HG03571 (cell line): ENCODE measurements at regions not wholly inside any gene's neighbourhood (a gene's known extent, or its start where the extent isn't known, plus 50 kb on each side); places are given as distances from the start of the nearest gene placed in this dataset.

Source experiments
- ATAC-seq: cut with Tn5 transposase; IDR thresholded peaks from one replicate; pipeline ENCODE4 v1.9.1; 2021; ENCODE audit not compliant: unreplicated experiment

DNA sequence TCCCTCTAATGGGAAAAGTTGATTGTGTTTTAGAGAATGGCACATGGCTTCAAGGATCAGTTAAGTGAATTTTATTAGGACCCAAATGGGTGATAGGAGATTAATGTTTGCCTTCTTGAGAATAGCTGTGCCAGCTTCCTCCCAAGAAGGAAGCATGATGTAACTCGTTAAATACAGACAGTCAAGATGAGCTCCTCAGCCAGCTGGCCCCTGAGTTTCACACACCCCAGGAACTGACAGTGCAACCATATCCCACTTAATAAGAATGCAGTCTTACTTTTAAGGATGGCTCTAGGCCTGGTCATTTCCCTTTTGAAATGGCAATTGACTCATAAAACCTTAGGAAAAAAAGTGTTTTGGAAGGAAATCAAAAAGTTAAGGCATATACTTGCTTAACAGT is 472.8 kb upstream of the KCNMB2 start:
- ATAC-seq: no peak

- ATAC-seq: no peak
These were observed 468.5 kb upstream of the KCNMB2 start for GRCh38 chr3:178067721-178068120.

DNA sequence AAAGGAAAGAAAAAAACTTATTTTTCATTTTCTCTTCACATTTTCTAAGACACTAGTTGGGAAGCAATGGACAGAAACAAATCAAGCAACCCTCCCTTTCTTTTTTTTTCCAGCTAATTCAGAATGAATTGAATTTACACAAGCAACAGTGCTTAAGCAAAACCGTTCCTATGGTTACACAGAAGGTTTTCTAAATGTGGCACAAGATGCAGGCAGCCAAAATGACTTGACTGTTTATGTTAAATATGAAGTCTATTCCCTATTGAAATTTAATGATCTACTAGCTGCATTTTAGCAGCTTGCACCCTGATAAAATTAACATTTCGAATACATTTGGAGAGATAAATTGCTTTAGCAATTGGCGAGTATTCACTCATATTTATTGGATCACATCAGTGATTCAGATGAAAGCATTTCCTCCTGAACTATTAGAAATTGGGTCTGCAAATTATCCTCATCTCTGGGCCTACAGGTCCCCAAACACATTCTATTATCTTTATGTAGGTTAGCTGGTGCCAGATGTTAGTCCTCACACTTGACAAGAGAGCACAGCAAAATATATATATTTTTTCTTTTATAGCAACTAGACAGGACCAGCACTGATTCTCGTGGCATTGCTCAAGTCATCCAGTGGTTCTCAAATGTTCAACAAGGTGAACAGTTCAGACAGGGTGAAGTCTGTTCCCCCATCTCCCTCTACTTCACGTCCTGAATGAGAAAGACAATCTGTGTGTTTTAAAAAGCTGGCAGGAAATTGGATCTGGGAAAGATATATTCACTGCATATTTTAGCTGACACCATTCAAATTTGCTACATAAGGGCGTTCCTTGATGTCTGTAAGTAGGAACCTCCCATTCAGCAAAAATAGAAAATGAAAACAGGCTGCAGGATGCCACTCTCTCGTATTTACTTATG is 463.6 kb upstream of the KCNMB2 start:
- ATAC-seq: no peak

- ATAC-seq: no peak
These were observed 462.9 kb upstream of the KCNMB2 start for GRCh38 chr3:178073366-178073765.

DNA sequence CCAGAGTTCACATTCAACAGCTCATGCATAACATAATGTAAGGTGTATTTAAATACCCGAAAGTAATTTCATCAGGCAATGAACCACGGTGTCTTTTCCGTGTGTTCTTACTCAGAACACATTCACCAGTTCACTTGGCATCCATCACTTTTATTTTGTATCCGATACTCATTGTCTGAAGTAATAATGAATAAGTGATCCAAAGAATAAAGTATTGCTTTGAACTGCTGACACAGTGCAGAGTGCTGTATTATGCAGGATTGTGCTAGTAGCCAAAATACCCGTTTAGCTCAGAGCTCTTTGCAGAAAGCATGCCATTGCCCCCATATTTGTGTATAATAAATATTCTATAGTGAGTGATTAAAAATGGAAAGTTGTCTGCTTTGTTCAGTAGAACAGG is 460.9 kb upstream of the KCNMB2 start:
- ATAC-seq: no peak

GRCh38 chr3:178078953-178079352 is 457.3 kb upstream of the KCNMB2 start:
- ATAC-seq: no peak

DNA sequence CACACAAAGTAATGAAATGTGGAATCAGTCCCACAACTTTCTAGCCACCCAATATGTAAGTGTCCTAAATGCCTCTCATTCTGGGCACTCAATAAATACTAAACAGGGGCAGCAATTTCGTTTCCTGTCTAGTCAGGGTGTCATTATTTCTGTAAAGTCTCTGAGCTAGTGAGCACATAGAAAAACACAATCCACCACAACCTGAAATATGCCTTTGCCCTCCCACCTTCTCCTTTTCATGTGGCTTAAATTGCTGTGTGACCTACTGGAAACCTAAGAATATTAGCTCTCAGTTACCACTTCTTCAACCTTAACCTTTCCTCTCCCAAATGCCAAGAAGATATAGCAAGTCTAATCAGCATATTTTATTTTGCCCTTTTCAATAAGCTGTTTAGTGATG is 456.3 kb upstream of the KCNMB2 start:
- no peak for ATAC-seq

DNA sequence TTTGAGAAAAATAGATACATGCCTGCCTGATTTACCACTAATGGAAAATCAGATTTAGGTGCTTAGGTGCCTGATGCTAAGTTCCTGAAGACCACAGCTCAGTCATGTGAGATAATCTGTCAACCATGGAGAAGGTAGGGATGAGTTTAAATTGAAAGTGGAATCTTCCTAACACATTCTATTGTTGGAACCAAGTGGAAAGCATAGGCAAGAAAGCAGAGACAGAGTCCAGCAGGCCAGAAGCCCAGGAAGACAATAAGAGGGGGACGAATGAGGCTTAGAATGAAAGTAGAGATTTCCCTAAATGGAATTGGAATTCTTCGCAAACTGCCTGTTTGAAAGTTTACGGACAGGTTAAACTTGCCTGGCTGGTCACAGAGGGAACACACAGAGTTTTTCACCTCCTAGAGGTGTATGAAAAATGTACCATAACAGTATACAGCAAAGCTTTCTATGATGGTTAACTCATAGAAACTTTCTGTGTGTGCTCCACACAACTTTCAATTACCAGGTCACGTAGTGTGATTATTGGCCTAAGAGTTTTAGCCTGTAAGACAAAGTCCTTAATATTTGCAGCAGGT is 453.8 kb upstream of the KCNMB2 start:
- ATAC-seq: no peak

DNA sequence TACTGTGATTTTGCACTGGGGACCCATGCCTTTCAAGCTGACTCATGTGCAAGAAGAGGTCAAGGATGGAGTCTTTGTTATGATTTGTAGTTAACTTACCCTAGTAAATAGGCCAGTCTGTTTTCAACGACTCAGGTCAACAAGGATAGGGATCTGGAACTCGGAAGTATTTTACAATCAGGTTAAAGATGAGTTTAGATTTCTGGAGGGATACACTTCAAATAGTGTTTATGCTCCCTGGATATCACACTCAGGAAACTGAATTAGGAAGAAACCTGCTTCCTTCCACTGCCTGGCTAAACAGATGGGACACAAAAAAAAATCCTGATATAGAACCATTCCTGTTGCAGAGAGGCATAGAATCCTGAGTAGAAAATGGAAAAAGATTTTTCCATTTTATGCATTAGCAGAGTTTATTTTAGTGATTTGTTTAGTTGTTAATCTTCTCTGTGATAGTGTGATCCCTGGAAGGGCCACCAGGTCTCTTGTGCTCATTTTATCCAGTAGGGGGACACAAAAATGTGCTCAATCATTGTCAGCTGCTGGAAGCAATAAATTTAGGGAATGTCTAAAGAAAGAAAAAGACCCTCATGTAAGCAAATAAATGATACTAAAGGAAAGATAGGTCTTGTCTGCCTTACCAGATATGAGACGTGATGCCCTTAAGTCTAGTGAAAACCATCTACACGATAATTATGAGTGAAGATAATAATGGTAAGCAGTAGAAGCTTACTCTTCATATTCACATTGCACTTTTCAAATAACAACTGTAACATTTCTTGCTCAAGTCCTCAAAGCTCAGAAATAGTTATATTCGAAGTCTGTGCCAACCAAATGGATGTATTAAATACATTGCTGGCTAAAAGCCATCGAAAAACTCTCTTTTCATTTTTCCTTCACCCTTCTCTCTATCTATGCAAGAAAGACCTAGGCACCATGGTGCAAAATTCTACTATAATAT is 452.1 kb upstream of the KCNMB2 start:
- no peak for ATAC-seq

DNA sequence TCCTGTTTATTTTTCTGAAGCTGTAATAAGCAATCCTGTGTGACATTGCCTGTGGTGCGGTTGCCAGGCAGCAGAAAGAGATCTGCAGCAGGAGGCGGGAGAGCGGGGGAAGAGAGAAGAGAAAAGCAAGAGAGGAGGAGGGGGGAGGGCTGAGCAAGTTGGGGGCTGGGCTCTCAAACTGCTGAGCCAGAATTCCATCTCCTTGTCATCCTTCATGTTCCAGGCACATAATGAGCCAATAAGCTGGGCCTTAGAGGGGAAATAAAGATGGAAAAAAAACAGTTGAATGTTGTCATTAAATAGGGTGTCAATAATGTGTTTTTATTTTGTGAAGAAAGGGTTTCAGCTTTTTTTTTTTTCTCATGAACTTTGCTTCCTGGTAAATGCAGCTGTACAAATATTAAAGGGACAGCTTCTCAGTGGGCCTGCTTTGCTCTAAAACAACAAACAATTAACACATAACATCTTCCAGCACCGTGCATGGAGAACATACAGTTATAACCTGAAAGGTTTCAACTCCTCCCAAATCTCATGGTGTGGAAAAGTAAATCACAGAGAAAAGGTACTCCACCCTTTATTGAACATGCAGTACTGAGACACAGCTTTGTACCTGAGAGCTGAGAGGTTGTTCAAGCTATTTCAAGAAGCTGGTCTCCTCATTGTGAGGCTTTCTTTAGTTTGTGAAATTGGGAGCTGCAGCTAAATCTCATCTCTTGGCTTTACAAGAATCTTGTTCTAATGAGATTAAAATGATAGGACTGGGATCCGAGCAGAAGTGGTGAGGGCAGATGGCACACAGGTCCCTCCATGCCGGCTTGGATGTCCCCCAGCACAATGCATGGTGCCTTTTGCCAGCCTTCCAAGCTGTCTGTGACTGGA is 451.1 kb upstream of the KCNMB2 start:
- no peak for ATAC-seq

GRCh38 chr3:178085817-178086123 is 450.5 kb upstream of the KCNMB2 start:
- no peak for ATAC-seq

DNA sequence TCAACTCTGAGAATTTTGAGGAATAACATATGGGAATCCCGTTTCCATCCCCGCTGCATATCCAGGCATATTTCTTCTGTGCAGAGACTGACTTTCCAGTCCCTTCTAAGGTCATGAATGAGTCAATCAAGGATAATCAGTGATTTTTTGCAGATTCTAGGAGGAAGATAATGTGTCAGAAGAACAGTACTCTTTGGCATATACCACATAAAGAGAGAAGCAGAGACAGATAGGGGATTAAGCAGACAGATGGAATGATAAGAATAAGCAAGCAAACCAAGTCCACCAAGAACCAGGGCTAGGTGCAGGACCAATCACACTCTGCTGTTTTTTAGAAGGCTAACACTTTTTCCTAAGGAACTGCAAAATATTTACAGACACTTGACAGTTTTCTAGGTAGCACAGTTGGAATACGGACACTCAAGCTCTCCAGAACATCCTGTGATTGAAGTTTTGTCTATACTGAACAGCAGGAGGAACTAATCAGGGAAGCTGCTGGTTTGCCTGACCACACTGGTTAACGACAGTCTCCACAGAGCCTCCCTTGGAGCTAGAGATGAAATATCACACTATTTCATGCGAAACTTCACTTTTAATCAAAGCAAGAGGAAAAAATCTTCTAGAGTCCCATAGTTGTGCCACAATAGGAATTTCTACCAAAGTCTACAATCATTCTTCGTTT is 450.0 kb upstream of the KCNMB2 start:
- no peak for ATAC-seq

- no peak for ATAC-seq
These were observed 448.9 kb upstream of the KCNMB2 start for GRCh38 chr3:178087376-178087775.

DNA sequence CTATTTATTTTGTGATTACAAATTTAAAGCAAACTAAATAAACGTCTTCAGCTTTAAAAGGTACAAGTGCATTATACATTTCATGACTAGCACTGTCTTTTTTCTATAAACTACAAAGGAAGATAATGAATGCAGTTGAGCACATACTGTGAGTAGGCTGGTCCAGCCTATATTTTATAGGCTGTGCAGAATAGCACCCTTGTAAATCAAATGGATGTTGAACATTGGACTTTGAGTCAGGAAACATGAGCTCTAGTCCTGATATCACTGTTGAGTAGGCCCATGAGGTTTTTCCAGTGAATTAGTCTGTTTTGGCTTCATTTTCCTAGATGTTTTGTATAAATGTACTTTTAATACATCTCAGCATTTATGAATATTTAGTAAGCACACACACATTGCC is 447.3 kb upstream of the KCNMB2 start:
- ATAC-seq: no peak

DNA sequence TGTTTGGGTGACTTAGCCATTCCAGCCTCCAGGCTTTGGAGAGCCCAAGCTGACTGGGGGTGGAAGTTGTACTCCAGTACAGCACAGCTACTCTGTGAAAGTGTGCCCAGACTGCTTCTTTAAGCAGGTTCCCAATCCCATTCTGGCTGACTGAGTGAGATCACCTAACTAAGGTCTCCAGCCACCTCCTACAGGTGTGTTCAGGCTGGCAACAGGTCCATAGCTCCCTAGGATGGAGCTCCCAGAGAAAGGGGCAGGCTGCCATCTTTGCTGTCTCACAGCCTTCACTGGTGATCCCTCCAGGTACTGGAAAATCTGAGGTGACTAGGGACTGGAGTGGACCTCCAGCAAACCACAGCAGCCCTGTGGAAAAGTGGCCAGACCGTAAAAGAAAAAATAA is 445.3 kb upstream of the KCNMB2 start:
- ATAC-seq: no peak

- ATAC-seq: no peak
These were observed 440.7 kb upstream of the KCNMB2 start for GRCh38 chr3:178095522-178095921.

- ATAC-seq: no peak
These were observed 439.3 kb upstream of the KCNMB2 start for GRCh38 chr3:178096955-178097354.

DNA sequence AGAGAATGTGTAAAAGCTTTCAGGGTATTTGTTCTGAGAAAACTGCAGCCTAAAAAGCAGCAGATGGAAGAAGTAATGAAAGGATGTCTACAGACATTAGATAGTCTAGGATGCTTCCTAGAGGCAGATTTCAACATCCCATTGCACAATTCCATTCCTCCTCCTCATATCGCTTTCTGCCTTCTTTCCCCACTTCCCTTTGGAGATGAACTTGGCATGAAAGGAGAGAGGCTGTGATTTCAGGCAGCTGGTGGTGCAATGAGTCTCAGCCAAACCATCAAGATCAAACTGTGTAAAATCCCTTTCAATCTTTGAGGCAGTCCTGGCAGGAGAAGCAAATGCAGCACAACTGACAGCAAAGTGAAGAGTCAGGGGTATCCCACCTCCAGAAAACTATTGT is 438.7 kb upstream of the KCNMB2 start:
- ATAC-seq: no peak

- ATAC-seq: no peak
These were observed 437.0 kb upstream of the KCNMB2 start for GRCh38 chr3:178099274-178099673.

DNA sequence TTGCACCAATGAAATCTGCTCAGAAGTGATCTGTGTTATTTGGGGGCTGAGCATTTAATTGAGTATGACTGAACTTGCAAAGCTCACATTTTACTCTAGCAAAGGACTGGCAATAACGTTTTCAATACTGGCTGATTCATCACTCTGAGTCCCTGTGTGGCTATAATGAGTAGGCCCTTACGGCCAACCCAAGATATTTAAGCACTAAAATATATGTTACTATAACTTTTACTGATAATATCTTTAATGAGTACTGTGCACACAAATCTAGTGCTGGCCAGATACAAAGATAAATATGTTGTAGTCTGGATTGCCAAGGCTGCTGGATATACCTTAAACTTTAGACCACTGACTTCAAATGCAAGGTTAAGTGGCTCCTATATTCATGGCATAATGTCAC is 436.4 kb upstream of the KCNMB2 start:
- no peak for ATAC-seq
